H9 (cell line): ENCODE measurements at regions not wholly inside any gene's neighbourhood (a gene's known extent, or its start where the extent isn't known, plus 50 kb on each side); places are given as distances from the start of the nearest gene placed in this dataset.

Source experiments
- DNase-seq: peaks from one replicate; pipeline ENCODE4 v3.0.0-alpha.2; 2017
- H2AFZ ChIP-seq: one replicate; pipeline ENCODE4 v1.6.1; 2013; ENCODE audit warnings: mild to moderate bottlenecking, low read length, control low read depth, moderate library complexity
- H2AK5ac ChIP-seq: 2 replicates; pipeline ENCODE4 v1.6.1; 2013; ENCODE audit warnings: low read length, control low read depth, mixed read lengths; ENCODE audit not compliant: insufficient read length
- H2BK120ac ChIP-seq: one replicate; pipeline ENCODE4 v1.6.1; 2013; ENCODE audit warnings: low read depth, mild to moderate bottlenecking, low read length, control low read depth, inconsistent platforms; ENCODE audit not compliant: poor library complexity, severe bottlenecking
- H2BK12ac ChIP-seq: 2 replicates; pipeline ENCODE4 v1.6.1; 2013; ENCODE audit warnings: low read length, control low read depth, mixed read lengths, low read depth; ENCODE audit not compliant: insufficient read length
- H2BK15ac ChIP-seq: 2 replicates; pipeline ENCODE4 v1.6.1; 2013; ENCODE audit warnings: low read depth, low read length, control low read depth
- H2BK20ac ChIP-seq: one replicate; pipeline ENCODE4 v1.6.1; 2013; ENCODE audit warnings: low read depth, mild to moderate bottlenecking, low read length, control low read depth, inconsistent platforms; ENCODE audit not compliant: poor library complexity, severe bottlenecking
- H2BK5ac ChIP-seq: 2 replicates; pipeline ENCODE4 v1.6.1; 2013; ENCODE audit warnings: low read length, control low read depth, mixed read lengths; ENCODE audit not compliant: insufficient read length
- H3K14ac ChIP-seq: 2 replicates; pipeline ENCODE4 v1.6.1; 2013; ENCODE audit warnings: low read length, control low read depth; ENCODE audit not compliant: insufficient read depth
- H3K18ac ChIP-seq: 2 replicates; pipeline ENCODE4 v1.6.1; 2013; ENCODE audit warnings: low read depth, mild to moderate bottlenecking, mixed read lengths, low read length, control low read depth; ENCODE audit not compliant: insufficient read length
- H3K23ac ChIP-seq: 2 replicates; pipeline ENCODE4 v1.6.1; 2013; ENCODE audit warnings: low read length, control low read depth, mixed read lengths, low read depth; ENCODE audit not compliant: insufficient read length
- H3K23me2 ChIP-seq: 2 replicates; pipeline ENCODE4 v1.6.1; 2013; ENCODE audit warnings: low read depth, mild to moderate bottlenecking, mixed read lengths, low read length, control low read depth; ENCODE audit not compliant: insufficient read length, poor library complexity, severe bottlenecking
- H3K27ac ChIP-seq: 2 replicates; pipeline ENCODE4 v1.5.1; 2013; ENCODE audit warnings: low read length, control low read depth, mixed read lengths, low read depth; ENCODE audit not compliant: insufficient read length
- H3K27me3 ChIP-seq: 2 replicates; pipeline ENCODE4 v1.6.1; 2013; ENCODE audit warnings: low read length, control low read depth, inconsistent platforms; ENCODE audit not compliant: insufficient read depth
- H3K4ac ChIP-seq: 2 replicates; pipeline ENCODE4 v1.6.1; 2013; ENCODE audit warnings: low read depth, mild to moderate bottlenecking, control low read depth, inconsistent platforms, low read length, moderate library complexity
- H3K4me1 ChIP-seq: 2 replicates; pipeline ENCODE4 v1.6.1; 2013; ENCODE audit warnings: low read length, control low read depth, inconsistent platforms; ENCODE audit not compliant: insufficient read depth
- H3K4me2 ChIP-seq: 2 replicates; pipeline ENCODE4 v1.6.1; 2013; ENCODE audit warnings: low read length, control low read depth, mixed read lengths; ENCODE audit not compliant: insufficient read length, insufficient read depth
- H3K56ac ChIP-seq: 2 replicates; pipeline ENCODE4 v1.6.1; 2013; ENCODE audit warnings: low read depth, mild to moderate bottlenecking, mixed read lengths, low read length, control low read depth; ENCODE audit not compliant: insufficient read length
- H3K79me1 ChIP-seq: 2 replicates; pipeline ENCODE4 v1.6.1; 2013; ENCODE audit warnings: low read depth, mild to moderate bottlenecking, moderate library complexity, low read length, control low read depth, inconsistent platforms; ENCODE audit not compliant: insufficient read depth, poor library complexity, severe bottlenecking
- H3K79me2 ChIP-seq: 2 replicates; pipeline ENCODE4 v1.6.1; 2013; ENCODE audit warnings: low read length, control low read depth, inconsistent platforms; ENCODE audit not compliant: insufficient read depth
- H3K9ac ChIP-seq: 2 replicates; pipeline ENCODE4 v1.6.1; 2013; ENCODE audit warnings: low read length, control low read depth, mixed read lengths; ENCODE audit not compliant: insufficient read length; ENCODE audit errors: extremely low read depth
- H3K9me3 ChIP-seq: one replicate; pipeline ENCODE4 v1.6.1; 2013; ENCODE audit warnings: low read depth, low read length, inconsistent platforms; ENCODE audit not compliant: control insufficient read depth
- H3T11ph ChIP-seq: one replicate; pipeline ENCODE4 v1.6.1; 2013; ENCODE audit warnings: mild to moderate bottlenecking, low read length, control low read depth, inconsistent platforms
- H4K20me1 ChIP-seq: one replicate; pipeline ENCODE4 v1.6.1; 2013; ENCODE audit not compliant: control insufficient read depth, insufficient read length, insufficient read depth
- H4K5ac ChIP-seq: 2 replicates; pipeline ENCODE4 v1.6.1; 2013; ENCODE audit warnings: low read depth, mild to moderate bottlenecking, mixed read lengths, low read length, control low read depth; ENCODE audit not compliant: insufficient read length
- H4K8ac ChIP-seq: replicated peaks from 2 replicates; pipeline ENCODE4 v1.6.1; 2013; ENCODE audit warnings: low read length, control low read depth, mixed read lengths, low read depth; ENCODE audit not compliant: insufficient read length
- H4K91ac ChIP-seq: 2 replicates; pipeline ENCODE4 v1.6.1; 2013; ENCODE audit warnings: low read depth, mild to moderate bottlenecking, moderate library complexity, mixed read lengths, low read length, control low read depth; ENCODE audit not compliant: insufficient read length
- H3K27ac Mint-ChIP-seq, 3 experiments: 2 replicates in 2 of 3; 3 replicates in 1 of 3; pipeline ENCODE4 v1.8.0; 2020 to 2021; ENCODE audit warnings: mixed read lengths in 3 of 3, mild to moderate bottlenecking in 1 of 3, moderate library complexity in 1 of 3
- H3K27me3 Mint-ChIP-seq: 2 replicates; pipeline ENCODE4 v1.8.0; 2021; ENCODE audit warnings: low read depth, mild to moderate bottlenecking, moderate library complexity, mixed read lengths
- H3K36me3 Mint-ChIP-seq, 3 experiments: 2 replicates in 2 of 3; 3 replicates in 1 of 3; pipeline ENCODE4 v1.8.0; 2020 to 2021; ENCODE audit warnings: low read depth in 3 of 3, mixed read lengths in 3 of 3; ENCODE audit not compliant: insufficient read depth in 1 of 3
- H3K4me1 Mint-ChIP-seq, 2 experiments: 2 replicates each; pipeline ENCODE4 v1.8.0; 2020; ENCODE audit warnings: mixed read lengths in 2 of 2
- H3K4me3 Mint-ChIP-seq, 2 experiments: 2 replicates in 1 of 2; 3 replicates in 1 of 2; pipeline ENCODE4 v1.8.0; 2020 to 2021; ENCODE audit warnings: mild to moderate bottlenecking in 2 of 2, mixed read lengths in 2 of 2, moderate library complexity in 1 of 2
- H3K9me3 Mint-ChIP-seq, 2 experiments: 2 replicates in 1 of 2; 3 replicates in 1 of 2; pipeline ENCODE4 v1.8.0; 2020; ENCODE audit warnings: mild to moderate bottlenecking in 2 of 2, mixed read lengths in 2 of 2, moderate library complexity in 1 of 2
- TF ChIP-seq, protein P1 (sequence below): fragments of 200-600 bp; sonication (generic); conservative IDR thresholded peaks from 3 replicates; pipeline ENCODE4 v1.8.0; 2021; ENCODE audit warnings: antibody characterized with exemption, mild to moderate bottlenecking

DNA sequence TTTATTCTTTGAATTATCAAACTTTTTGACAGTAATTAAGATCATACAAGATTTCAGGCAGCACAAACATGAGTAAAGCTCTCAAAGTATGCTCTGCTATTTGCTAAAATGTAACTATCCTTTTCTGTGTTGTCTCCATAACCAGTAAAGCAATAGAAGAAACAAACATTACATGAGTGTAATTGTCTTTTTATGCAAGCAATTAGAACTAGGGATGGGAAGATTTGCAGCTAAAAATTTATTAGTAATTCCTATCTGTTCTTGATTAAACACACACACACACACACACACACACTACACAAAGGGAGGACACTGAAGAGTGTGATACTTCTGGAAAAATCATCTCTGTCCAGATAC is 512.9 kb downstream of the FAT4 start:
- no peak overlapping the region for H4K5ac ChIP-seq
- no peak overlapping the region for H3K4ac ChIP-seq
- Mint-ChIP-seq H3K4me3 (no peak overlapping the region), H3K27ac (no peak overlapping the region), H3K9me3 (no peaks in the 10 kb centered on the region), H3K36me3 (no peaks in the 10 kb centered on the region), H3K27me3 (no peaks in the 10 kb centered on the region), H3K4me1 (no peaks in the 10 kb centered on the region)
- no peaks in the 10 kb centered on the region for H3K79me2 ChIP-seq
- H3K27ac ChIP-seq = no peak overlapping the region
- TF ChIP-seq, protein P1, sequence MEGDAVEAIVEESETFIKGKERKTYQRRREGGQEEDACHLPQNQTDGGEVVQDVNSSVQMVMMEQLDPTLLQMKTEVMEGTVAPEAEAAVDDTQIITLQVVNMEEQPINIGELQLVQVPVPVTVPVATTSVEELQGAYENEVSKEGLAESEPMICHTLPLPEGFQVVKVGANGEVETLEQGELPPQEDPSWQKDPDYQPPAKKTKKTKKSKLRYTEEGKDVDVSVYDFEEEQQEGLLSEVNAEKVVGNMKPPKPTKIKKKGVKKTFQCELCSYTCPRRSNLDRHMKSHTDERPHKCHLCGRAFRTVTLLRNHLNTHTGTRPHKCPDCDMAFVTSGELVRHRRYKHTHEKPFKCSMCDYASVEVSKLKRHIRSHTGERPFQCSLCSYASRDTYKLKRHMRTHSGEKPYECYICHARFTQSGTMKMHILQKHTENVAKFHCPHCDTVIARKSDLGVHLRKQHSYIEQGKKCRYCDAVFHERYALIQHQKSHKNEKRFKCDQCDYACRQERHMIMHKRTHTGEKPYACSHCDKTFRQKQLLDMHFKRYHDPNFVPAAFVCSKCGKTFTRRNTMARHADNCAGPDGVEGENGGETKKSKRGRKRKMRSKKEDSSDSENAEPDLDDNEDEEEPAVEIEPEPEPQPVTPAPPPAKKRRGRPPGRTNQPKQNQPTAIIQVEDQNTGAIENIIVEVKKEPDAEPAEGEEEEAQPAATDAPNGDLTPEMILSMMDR = no peak
- H3K27me3 ChIP-seq = no peaks in the 10 kb centered on the region
- H2AFZ ChIP-seq = no peak overlapping the region
- no peaks in the 10 kb centered on the region for H3K9me3 ChIP-seq
- no peak overlapping the region for H4K91ac ChIP-seq
- no peak overlapping the region for H2BK12ac ChIP-seq
- H3K14ac ChIP-seq = no peak overlapping the region
- H2BK5ac ChIP-seq = no peak overlapping the region
- no peak overlapping the region for H3K18ac ChIP-seq
- no peak overlapping the region for H3K23ac ChIP-seq
- no peak for DNase-seq
- H3K79me1 ChIP-seq = no peaks in the 10 kb centered on the region
- H3K9ac ChIP-seq = no peak overlapping the region
- no peak overlapping the region for H2AK5ac ChIP-seq
- no peaks in the 10 kb centered on the region for H3K23me2 ChIP-seq
- H2BK20ac ChIP-seq = no peak overlapping the region
- no peak overlapping the region for H2BK15ac ChIP-seq
- H2BK120ac ChIP-seq = no peak overlapping the region
- no peak overlapping the region for H4K8ac ChIP-seq
- H3T11ph ChIP-seq = no peak overlapping the region
- H4K20me1 ChIP-seq = no peaks in the 10 kb centered on the region
- no peak overlapping the region for H3K56ac ChIP-seq
- no peak overlapping the region for H3K4me2 ChIP-seq
- no peaks in the 10 kb centered on the region for H3K4me1 ChIP-seq
